ENCODE measurements at regions not wholly inside any gene's neighbourhood (a gene's known extent, or its start where the extent isn't known, plus 50 kb on each side); places are given as distances from the start of the nearest gene placed in this dataset.

GRCh38 chr14:49106741-49107667, 479.2 kb downstream of the RPS29 start:
- DNase-seq, result no peak
- Histone ChIP-seq H3K36me3 (no peaks in the 10 kb centered on the region), H3K9me3 (no peaks in the 10 kb centered on the region), H3K4me1 (ENCODE audit: insufficient read depth) (no peaks in the 10 kb centered on the region), H3K27ac (no peak overlapping the region), H3K4me3 (no peak overlapping the region), H3K27me3 (no peaks in the 10 kb centered on the region)
- intact Hi-C loops (cut with DNase I), result no loop called here
- 45 to 53% (median 52%) methylated on average over 8 of the region's 8 CpGs for WGBS, 3 donors
- TF ChIP-seq POLR2A (IDR thresholded peaks at IDR 0.05) (no peak), EP300 (IDR thresholded peaks at IDR 0.05) (no peak), CTCF (IDR thresholded peaks at IDR 0.05) (no peak)

GRCh38 chr14:49105956-49106355, 480.2 kb downstream of the RPS29 start:
- TF ChIP-seq CTCF (IDR thresholded peaks at IDR 0.05) (no peak), POLR2A (IDR thresholded peaks at IDR 0.05) (no peak), EP300 (IDR thresholded peaks at IDR 0.05) (no peak)
- H3K27ac ChIP-seq, result no peak overlapping the region
- no peak overlapping the region for H3K4me3 ChIP-seq
- H3K36me3 ChIP-seq, result no peaks in the 10 kb centered on the region
- intact Hi-C loops (cut with DNase I), result no loop called here
- no peaks in the 10 kb centered on the region for H3K9me3 ChIP-seq
- no peaks in the 10 kb centered on the region for H3K4me1 ChIP-seq (ENCODE audit: insufficient read depth)
- H3K27me3 ChIP-seq, result no peaks in the 10 kb centered on the region
- DNase-seq, result no peak
- WGBS, 3 donors, result 86 to 93% (median 90%) methylated on average over 1 of the region's 1 CpG

GRCh38 chr14:49105512-49105911, 480.7 kb downstream of the RPS29 start:
- H3K9me3 ChIP-seq, result no peaks in the 10 kb centered on the region
- no peak for DNase-seq
- TF ChIP-seq CTCF (IDR thresholded peaks at IDR 0.05), result no peak
- no peak for TF ChIP-seq POLR2A (IDR thresholded peaks at IDR 0.05)
- TF ChIP-seq EP300 (IDR thresholded peaks at IDR 0.05), result no peak
- no peak overlapping the region for H3K4me3 ChIP-seq
- intact Hi-C loops (cut with DNase I), result no loop called here
- WGBS, 3 donors, result 90 to 93% (median 92%) methylated on average over 4 of the region's 4 CpGs
- H3K4me1 ChIP-seq (ENCODE audit: insufficient read depth), result no peaks in the 10 kb centered on the region
- no peaks in the 10 kb centered on the region for H3K36me3 ChIP-seq
- no peaks in the 10 kb centered on the region for H3K27me3 ChIP-seq
- no peak overlapping the region for H3K27ac ChIP-seq

GRCh38 chr14:49092345-49092744, 493.8 kb downstream of the RPS29 start:
- intact Hi-C loops (cut with DNase I), result no loop called here
- Histone ChIP-seq H3K4me3 (no peak overlapping the region), H3K9me3 (no peaks in the 10 kb centered on the region), H3K36me3 (no peaks in the 10 kb centered on the region), H3K27ac (no peak overlapping the region), H3K4me1 (ENCODE audit: insufficient read depth) (no peaks in the 10 kb centered on the region), H3K27me3 (no peaks in the 10 kb centered on the region)
- TF ChIP-seq CTCF (IDR thresholded peaks at IDR 0.05), result no peak
- no peak for DNase-seq
- 57 to 68% (median 65%) methylated on average over 1 of the region's 1 CpG for WGBS, 3 donors

Measured in ovary (tissue), 7 donors.